ENCODE measurements at regions not wholly inside any gene's neighbourhood (a gene's known extent, or its start where the extent isn't known, plus 50 kb on each side); places are given as distances from the start of the nearest gene placed in this dataset.

- no peak overlapping the region for H3K4me2 ChIP-seq (ENCODE audit: control insufficient read depth, extremely low read depth, insufficient read depth, low read depth, low read length)
- no peak overlapping the region for H3K4me3 ChIP-seq (ENCODE audit: control insufficient read depth in 2 of 3, extremely low read depth in 1 of 3, insufficient read depth in 2 of 3, low read depth in 1 of 3, low read length in 3 of 3)
- no peak for TF ChIP-seq EZH2 (IDR thresholded peaks at IDR 0.05; ENCODE audit: low read length)
- TF ChIP-seq, protein P1, sequence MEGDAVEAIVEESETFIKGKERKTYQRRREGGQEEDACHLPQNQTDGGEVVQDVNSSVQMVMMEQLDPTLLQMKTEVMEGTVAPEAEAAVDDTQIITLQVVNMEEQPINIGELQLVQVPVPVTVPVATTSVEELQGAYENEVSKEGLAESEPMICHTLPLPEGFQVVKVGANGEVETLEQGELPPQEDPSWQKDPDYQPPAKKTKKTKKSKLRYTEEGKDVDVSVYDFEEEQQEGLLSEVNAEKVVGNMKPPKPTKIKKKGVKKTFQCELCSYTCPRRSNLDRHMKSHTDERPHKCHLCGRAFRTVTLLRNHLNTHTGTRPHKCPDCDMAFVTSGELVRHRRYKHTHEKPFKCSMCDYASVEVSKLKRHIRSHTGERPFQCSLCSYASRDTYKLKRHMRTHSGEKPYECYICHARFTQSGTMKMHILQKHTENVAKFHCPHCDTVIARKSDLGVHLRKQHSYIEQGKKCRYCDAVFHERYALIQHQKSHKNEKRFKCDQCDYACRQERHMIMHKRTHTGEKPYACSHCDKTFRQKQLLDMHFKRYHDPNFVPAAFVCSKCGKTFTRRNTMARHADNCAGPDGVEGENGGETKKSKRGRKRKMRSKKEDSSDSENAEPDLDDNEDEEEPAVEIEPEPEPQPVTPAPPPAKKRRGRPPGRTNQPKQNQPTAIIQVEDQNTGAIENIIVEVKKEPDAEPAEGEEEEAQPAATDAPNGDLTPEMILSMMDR (optimal IDR thresholded peaks at IDR 0.05 in 1 of 3, IDR thresholded peaks at IDR 0.05 in 1 of 3, conservative IDR thresholded peaks at IDR 0.05 in 1 of 3; ENCODE audit: extremely low read depth in 1 of 3, insufficient read depth in 2 of 3, low read length in 3 of 3), result no peak
- no peak for FAIRE-seq
- no peak overlapping the region for H3K27ac ChIP-seq (ENCODE audit: control insufficient read depth, insufficient read depth, low read length)
- no peaks in the 10 kb centered on the region for H3K36me3 ChIP-seq (ENCODE audit: control insufficient read depth in 2 of 2, extremely low read depth in 1 of 2, insufficient read depth in 2 of 2, low read length in 2 of 2)
- no peaks in the 10 kb centered on the region for H4K20me1 ChIP-seq (ENCODE audit: control insufficient read depth, extremely low read depth, insufficient read depth, low read length)
- no peaks in the 10 kb centered on the region for H3K27me3 ChIP-seq (ENCODE audit: control insufficient read depth, extremely low read depth, insufficient read depth, low read length)
- no peak for DNase-seq (ENCODE audit: low read depth, low spot score)
- no peak overlapping the region for H2AFZ ChIP-seq (ENCODE audit: control insufficient read depth, low read length)
- dilution Hi-C loops (cut with MboI; ENCODE audit: extremely low pct_ligation_motif_present, low sequenced_read_pairs), result no loop called here
- no peak overlapping the region for H3K9ac ChIP-seq (ENCODE audit: control insufficient read depth, extremely low read depth, insufficient read depth, low read length)
- no peaks in the 10 kb centered on the region for H3K4me1 ChIP-seq (ENCODE audit: control insufficient read depth, extremely low read depth, insufficient read depth, low read length)
- no peaks in the 10 kb centered on the region for H3K9me3 ChIP-seq (ENCODE audit: control insufficient read depth, low read depth, low read length)
- H3K79me2 ChIP-seq (ENCODE audit: control insufficient read depth, insufficient read depth, low read length), result no peaks in the 10 kb centered on the region
- no peaks in the 10 kb centered on the region for H3K9me1 ChIP-seq (ENCODE audit: control insufficient read depth, extremely low read depth, insufficient read depth, low read length)
Observed at GRCh38 chr5:10122076-10122726, 127.5 kb downstream of the ATPSCKMT start.

DNA sequence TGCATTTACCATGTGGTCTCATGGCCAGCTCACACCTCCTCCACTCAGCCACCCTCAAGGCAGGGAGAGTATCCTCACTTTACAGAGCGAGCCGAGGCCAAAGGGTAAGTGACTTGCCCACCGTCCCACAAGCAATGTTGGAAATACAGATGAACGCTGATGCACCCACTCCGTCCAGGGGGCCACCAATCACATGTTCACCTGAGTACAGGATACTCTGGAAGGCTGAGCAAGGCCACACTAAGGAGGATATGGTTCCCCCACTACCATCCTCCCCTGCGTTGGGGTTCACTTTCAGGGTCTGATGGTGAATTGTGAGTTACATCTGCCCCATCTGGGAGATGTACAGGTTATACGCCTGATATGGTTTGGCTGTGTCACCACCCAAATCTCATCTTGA is 128.8 kb downstream of the ATPSCKMT start:
- Histone ChIP-seq H3K79me2 (ENCODE audit: control insufficient read depth, insufficient read depth, low read length) (no peaks in the 10 kb centered on the region), H3K9me3 (ENCODE audit: control insufficient read depth, low read depth, low read length) (no peaks in the 10 kb centered on the region), H3K27ac (ENCODE audit: control insufficient read depth, insufficient read depth, low read length) (no peak overlapping the region), H2AFZ (ENCODE audit: control insufficient read depth, low read length) (no peak overlapping the region), H3K4me3 (ENCODE audit: control insufficient read depth in 2 of 3, extremely low read depth in 1 of 3, insufficient read depth in 2 of 3, low read depth in 1 of 3, low read length in 3 of 3) (no peak overlapping the region), H4K20me1 (ENCODE audit: control insufficient read depth, extremely low read depth, insufficient read depth, low read length) (no peaks in the 10 kb centered on the region), H3K9me1 (ENCODE audit: control insufficient read depth, extremely low read depth, insufficient read depth, low read length) (no peaks in the 10 kb centered on the region), H3K4me1 (ENCODE audit: control insufficient read depth, extremely low read depth, insufficient read depth, low read length) (no peaks in the 10 kb centered on the region), H3K4me2 (ENCODE audit: control insufficient read depth, extremely low read depth, insufficient read depth, low read depth, low read length) (no peak overlapping the region), H3K27me3 (ENCODE audit: control insufficient read depth, extremely low read depth, insufficient read depth, low read length) (no peaks in the 10 kb centered on the region), H3K9ac (ENCODE audit: control insufficient read depth, extremely low read depth, insufficient read depth, low read length) (no peak overlapping the region), H3K36me3 (ENCODE audit: control insufficient read depth in 2 of 2, extremely low read depth in 1 of 2, insufficient read depth in 2 of 2, low read length in 2 of 2) (no peaks in the 10 kb centered on the region)
- FAIRE-seq, result no peak
- dilution Hi-C loops (cut with MboI; ENCODE audit: extremely low pct_ligation_motif_present, low sequenced_read_pairs), result no loop called here
- no peak for DNase-seq (ENCODE audit: low read depth, low spot score)
- no peak for TF ChIP-seq EZH2 (IDR thresholded peaks at IDR 0.05; ENCODE audit: low read length)
- TF ChIP-seq, protein P1 (optimal IDR thresholded peaks at IDR 0.05 in 1 of 3, IDR thresholded peaks at IDR 0.05 in 1 of 3, conservative IDR thresholded peaks at IDR 0.05 in 1 of 3; ENCODE audit: extremely low read depth in 1 of 3, insufficient read depth in 2 of 3, low read length in 3 of 3), result no peak
